ENCODE measurements at regions not wholly inside any gene's neighbourhood (a gene's known extent, or its start where the extent isn't known, plus 50 kb on each side); places are given as distances from the start of the nearest gene placed in this dataset.

DNA sequence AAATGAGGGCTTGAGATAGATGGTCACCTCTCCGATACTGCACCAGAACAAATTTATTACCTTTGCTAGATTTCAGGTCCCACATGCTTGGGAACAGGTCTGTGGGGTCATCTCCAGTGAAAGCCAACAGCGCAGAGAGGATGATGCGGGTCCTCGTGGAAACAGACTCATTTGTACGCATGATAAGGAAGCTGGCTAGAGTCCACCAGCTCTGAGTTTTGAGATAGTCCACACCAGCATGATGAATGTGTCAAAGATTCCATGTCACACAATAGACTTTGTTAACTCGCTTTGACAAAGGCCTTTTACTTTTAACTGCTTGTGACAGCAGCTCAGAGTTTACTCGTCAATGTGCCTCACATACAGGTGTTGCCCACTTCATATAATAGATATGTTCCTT lies 105.4 kb upstream of the TBCA start:
- 70 to 78% methylated on average over 7 of the region's 7 CpGs for WGBS, 2 donors
- intact Hi-C loops (cut with DNase I), result no loop called here
- H3K27me3 ChIP-seq (ENCODE audit: control insufficient read depth in 1 of 2, insufficient read depth in 2 of 2, low read length in 1 of 2), result no peaks in the 10 kb centered on the region
- no peak overlapping the region for H3K27ac ChIP-seq (ENCODE audit: low read depth in 1 of 2, low read length in 2 of 2)
- no peak for DNase-seq
- no peaks in the 10 kb centered on the region for H3K9me3 ChIP-seq (ENCODE audit: control insufficient read depth, low read length)
- no peaks in the 10 kb centered on the region for H3K4me1 ChIP-seq (ENCODE audit: control insufficient read depth in 1 of 2, insufficient read depth in 2 of 2, low read length in 2 of 2)
- no peaks in the 10 kb centered on the region for H3K36me3 ChIP-seq (ENCODE audit: control insufficient read depth in 1 of 2, insufficient read depth in 2 of 2, low read length in 1 of 2)
- H3K4me3 ChIP-seq (ENCODE audit: low read length in 2 of 2), result no peak overlapping the region
- ATAC-seq (ENCODE audit: low FRiP score), result no peak

DNA sequence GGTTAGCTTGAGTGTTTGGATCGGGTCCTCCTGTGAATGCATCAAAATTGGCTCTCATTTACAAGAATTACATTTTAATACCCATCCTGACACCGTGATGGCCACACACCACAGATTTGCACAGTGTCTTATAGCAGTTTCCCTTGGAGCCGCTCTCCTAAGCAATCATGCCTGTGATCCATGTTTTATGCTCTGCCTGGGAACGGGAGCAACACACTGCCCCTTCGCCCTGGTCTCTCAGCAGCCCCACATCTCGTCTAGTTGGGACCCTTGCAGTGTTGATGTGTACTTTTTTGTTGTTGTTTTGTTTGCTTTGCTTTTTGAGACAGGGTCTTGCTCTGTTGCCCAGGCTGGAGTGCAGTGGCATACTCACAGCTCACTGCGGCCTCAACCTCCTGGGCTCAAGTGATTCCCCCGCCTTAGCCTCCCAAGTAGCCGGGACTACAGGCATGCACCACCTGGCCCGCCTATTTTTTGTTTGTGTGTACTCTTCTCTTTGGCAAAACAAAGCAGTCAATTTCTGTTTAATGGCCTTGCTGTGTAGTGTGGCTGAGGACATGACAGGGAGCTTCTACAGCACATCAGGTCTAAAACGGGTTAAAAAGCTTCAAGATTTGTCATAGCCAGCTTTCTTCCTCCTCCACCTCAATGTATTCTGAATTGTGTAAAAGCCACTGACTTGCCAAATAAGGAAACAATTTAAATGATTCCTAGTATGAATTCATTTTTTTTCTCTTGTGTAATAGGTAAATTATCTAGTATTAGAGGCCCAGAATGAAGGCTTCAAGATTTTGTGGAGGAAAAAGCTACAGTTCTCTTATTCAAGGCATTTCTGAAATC lies 101.6 kb upstream of the TBCA start:
- H3K4me3 ChIP-seq (ENCODE audit: low read length in 2 of 2), result no peak overlapping the region
- intact Hi-C loops (cut with DNase I), result no loop called here
- H3K9me3 ChIP-seq (ENCODE audit: control insufficient read depth, low read length), result no peaks in the 10 kb centered on the region
- no peaks in the 10 kb centered on the region for H3K36me3 ChIP-seq (ENCODE audit: control insufficient read depth in 1 of 2, insufficient read depth in 2 of 2, low read length in 1 of 2)
- DNase-seq (no peak), ATAC-seq (ENCODE audit: low FRiP score) (no peak)
- H3K4me1 ChIP-seq (ENCODE audit: control insufficient read depth in 1 of 2, insufficient read depth in 2 of 2, low read length in 2 of 2), result no peaks in the 10 kb centered on the region
- H3K27ac ChIP-seq (ENCODE audit: low read depth in 1 of 2, low read length in 2 of 2), result no peak overlapping the region
- H3K27me3 ChIP-seq (ENCODE audit: control insufficient read depth in 1 of 2, insufficient read depth in 2 of 2, low read length in 1 of 2), result no peaks in the 10 kb centered on the region
- WGBS, 2 donors, result 92 to 94% methylated on average over 11 of the region's 11 CpGs

DNA sequence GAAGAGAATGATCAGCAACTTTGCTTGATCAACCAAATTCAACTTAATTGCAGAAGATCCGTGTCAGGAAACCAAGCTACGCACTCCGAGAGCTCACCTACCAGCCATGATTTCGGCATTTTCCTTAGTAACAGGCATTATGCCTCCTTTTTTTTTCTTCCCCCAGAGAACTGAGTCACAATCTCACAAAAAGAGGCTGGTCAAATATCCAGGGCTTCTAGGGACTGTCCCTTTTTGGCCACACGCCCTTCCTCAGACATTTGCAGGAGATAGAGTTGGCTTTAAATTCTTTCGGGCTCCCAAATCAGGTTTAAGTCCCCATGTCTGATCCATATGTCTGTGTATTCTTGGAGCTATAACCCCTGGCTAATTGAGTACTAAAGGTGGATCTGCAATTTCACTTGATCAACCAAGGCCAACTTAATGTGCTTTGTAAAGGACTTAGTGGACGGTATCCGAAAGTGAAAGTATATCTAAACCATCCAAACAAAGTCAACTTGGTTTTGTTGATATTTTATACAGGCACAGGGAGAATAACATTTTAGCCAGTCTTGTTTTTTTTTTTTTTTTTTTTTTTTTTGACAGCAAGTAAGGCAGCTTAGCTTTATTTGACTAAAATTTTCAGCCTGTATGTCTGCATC lies 100.8 kb upstream of the TBCA start:
- WGBS, 2 donors, result 72 to 76% methylated on average over 8 of the region's 8 CpGs
- Histone ChIP-seq H3K36me3 (ENCODE audit: control insufficient read depth in 1 of 2, insufficient read depth in 2 of 2, low read length in 1 of 2) (no peaks in the 10 kb centered on the region), H3K27ac (ENCODE audit: low read depth in 1 of 2, low read length in 2 of 2) (no peak overlapping the region), H3K4me1 (ENCODE audit: control insufficient read depth in 1 of 2, insufficient read depth in 2 of 2, low read length in 2 of 2) (no peaks in the 10 kb centered on the region), H3K27me3 (ENCODE audit: control insufficient read depth in 1 of 2, insufficient read depth in 2 of 2, low read length in 1 of 2) (no peaks in the 10 kb centered on the region), H3K4me3 (ENCODE audit: low read length in 2 of 2) (no peak overlapping the region), H3K9me3 (ENCODE audit: control insufficient read depth, low read length) (no peaks in the 10 kb centered on the region)
- ATAC-seq (ENCODE audit: low FRiP score), result no peak
- intact Hi-C loops (cut with DNase I), result no loop called here
- no peak for DNase-seq

DNA sequence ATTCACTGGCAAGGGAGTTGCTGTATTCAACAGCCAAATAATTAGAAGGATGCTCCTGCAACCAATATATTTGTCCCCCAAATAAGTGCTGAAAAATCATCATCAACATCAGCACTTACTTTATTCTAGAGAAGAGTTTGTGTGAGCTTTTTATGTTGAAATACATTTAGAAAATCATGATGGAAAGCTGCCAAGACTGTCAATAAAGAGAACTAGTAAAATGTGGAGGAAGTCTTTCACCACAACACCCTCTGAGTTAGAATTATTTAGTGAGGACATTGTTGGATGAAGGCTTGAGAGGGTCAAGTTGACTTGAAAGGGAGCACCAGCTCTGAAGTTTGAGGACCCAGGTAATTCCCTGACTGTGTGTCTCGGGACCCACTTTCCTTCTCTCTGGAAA lies 100.2 kb upstream of the TBCA start:
- Histone ChIP-seq H3K36me3 (ENCODE audit: control insufficient read depth in 1 of 2, insufficient read depth in 2 of 2, low read length in 1 of 2) (no peaks in the 10 kb centered on the region), H3K27ac (ENCODE audit: low read depth in 1 of 2, low read length in 2 of 2) (no peak overlapping the region), H3K9me3 (ENCODE audit: control insufficient read depth, low read length) (no peaks in the 10 kb centered on the region), H3K4me3 (ENCODE audit: low read length in 2 of 2) (no peak overlapping the region), H3K4me1 (ENCODE audit: control insufficient read depth in 1 of 2, insufficient read depth in 2 of 2, low read length in 2 of 2) (no peaks in the 10 kb centered on the region), H3K27me3 (ENCODE audit: control insufficient read depth in 1 of 2, insufficient read depth in 2 of 2, low read length in 1 of 2) (no peaks in the 10 kb centered on the region)
- DNase-seq (no peak), ATAC-seq (ENCODE audit: low FRiP score) (no peak)
- intact Hi-C loops (cut with DNase I), result no loop called here
- WGBS, 2 donors, result 98 to 100% methylated on average over 1 of the region's 1 CpG

DNA sequence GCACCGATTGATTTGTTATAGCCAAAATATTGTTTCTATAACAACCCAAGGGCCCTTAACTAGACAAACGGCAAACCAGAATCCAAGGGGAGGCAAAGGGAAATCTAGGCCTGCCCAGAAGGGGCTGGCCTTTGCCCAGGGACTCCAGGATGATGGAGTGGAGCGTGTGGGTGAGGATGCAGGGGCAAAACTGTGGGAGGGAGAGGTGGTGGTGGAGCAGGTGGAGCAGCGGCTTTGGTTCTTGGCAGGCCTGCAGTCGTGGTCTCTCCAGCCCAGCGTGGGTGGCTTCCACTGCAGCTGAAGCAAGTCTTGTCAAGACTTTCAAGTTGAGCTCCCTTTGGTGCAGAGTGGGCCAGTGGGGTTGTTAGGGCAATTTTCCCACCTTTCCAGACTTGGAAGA lies 98.6 kb upstream of the TBCA start:
- H3K4me1 ChIP-seq (ENCODE audit: control insufficient read depth in 1 of 2, insufficient read depth in 2 of 2, low read length in 2 of 2), result no peaks in the 10 kb centered on the region
- 68 to 76% methylated on average over 6 of the region's 6 CpGs for WGBS, 2 donors

DNA sequence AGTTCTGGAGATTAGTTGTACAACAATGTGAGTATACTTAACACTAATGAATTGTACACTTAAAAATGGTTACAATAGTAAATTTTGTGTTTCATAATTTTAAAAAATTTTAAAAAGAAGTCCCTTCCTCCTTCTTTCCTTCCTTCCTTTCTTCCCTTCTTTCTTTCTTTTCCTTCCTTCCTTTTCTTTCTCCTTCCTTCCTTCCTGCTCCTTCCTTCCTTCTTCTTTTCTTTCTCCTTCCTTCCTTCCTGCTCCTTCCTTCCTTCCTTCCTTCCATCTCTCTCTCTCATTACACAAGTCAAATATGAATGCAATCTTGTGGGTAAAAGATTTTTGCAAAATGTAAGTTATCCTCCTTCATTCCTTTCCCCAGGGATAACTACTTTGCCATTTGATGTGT lies 97.1 kb upstream of the TBCA start:
- Histone ChIP-seq H3K27me3 (ENCODE audit: control insufficient read depth in 1 of 2, insufficient read depth in 2 of 2, low read length in 1 of 2) (no peaks in the 10 kb centered on the region), H3K27ac (ENCODE audit: low read depth in 1 of 2, low read length in 2 of 2) (no peak overlapping the region), H3K4me3 (ENCODE audit: low read length in 2 of 2) (no peak overlapping the region), H3K4me1 (ENCODE audit: control insufficient read depth in 1 of 2, insufficient read depth in 2 of 2, low read length in 2 of 2) (no peaks in the 10 kb centered on the region), H3K9me3 (ENCODE audit: control insufficient read depth, low read length) (no peaks in the 10 kb centered on the region), H3K36me3 (ENCODE audit: control insufficient read depth in 1 of 2, insufficient read depth in 2 of 2, low read length in 1 of 2) (no peaks in the 10 kb centered on the region)
- intact Hi-C loops (cut with DNase I), result no loop called here
- no peak for ATAC-seq (ENCODE audit: low FRiP score)
- no peak for DNase-seq

More for the DNA sequence above, 98.6 kb upstream of the TBCA start:
- Histone ChIP-seq H3K27me3 (ENCODE audit: control insufficient read depth in 1 of 2, insufficient read depth in 2 of 2, low read length in 1 of 2) (no peaks in the 10 kb centered on the region), H3K36me3 (ENCODE audit: control insufficient read depth in 1 of 2, insufficient read depth in 2 of 2, low read length in 1 of 2) (no peaks in the 10 kb centered on the region), H3K9me3 (ENCODE audit: control insufficient read depth, low read length) (no peaks in the 10 kb centered on the region), H3K27ac (ENCODE audit: low read depth in 1 of 2, low read length in 2 of 2) (no peak overlapping the region), H3K4me3 (ENCODE audit: low read length in 2 of 2) (no peak overlapping the region)
- intact Hi-C loops (cut with DNase I), result no loop called here
- ATAC-seq (ENCODE audit: low FRiP score) (no peak), DNase-seq (no peak)

DNA sequence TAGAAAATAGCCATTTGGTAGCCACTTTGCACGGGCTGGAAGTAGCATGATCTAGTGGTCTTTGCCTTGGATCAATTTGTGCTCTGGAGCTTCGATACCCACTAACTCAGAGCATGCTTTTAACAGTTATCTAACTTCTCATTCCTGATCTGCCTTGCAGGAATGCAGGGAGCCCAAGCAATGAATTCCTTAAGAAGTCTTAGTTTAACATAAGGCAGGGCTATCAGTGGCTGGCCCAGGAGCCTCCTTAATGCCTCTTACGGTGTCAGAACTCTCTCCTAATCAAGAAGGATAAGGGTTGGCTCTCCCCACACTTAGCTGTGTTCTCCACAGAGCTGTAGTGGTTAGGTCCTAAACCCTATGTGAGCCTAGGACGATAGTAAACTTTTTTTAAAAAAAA lies 95.8 kb upstream of the TBCA start:
- H3K27ac ChIP-seq (ENCODE audit: low read depth in 1 of 2, low read length in 2 of 2), result no peak overlapping the region
- no peaks in the 10 kb centered on the region for H3K4me1 ChIP-seq (ENCODE audit: control insufficient read depth in 1 of 2, insufficient read depth in 2 of 2, low read length in 2 of 2)
- no peaks in the 10 kb centered on the region for H3K36me3 ChIP-seq (ENCODE audit: control insufficient read depth in 1 of 2, insufficient read depth in 2 of 2, low read length in 1 of 2)
- intact Hi-C loops (cut with DNase I), result no loop called here
- WGBS, 2 donors, result 63 to 69% methylated on average over 4 of the region's 4 CpGs
- no peaks in the 10 kb centered on the region for H3K9me3 ChIP-seq (ENCODE audit: control insufficient read depth, low read length)
- ATAC-seq (ENCODE audit: low FRiP score) (no peak), DNase-seq (no peak)
- no peaks in the 10 kb centered on the region for H3K27me3 ChIP-seq (ENCODE audit: control insufficient read depth in 1 of 2, insufficient read depth in 2 of 2, low read length in 1 of 2)
- H3K4me3 ChIP-seq (ENCODE audit: low read length in 2 of 2), result no peak overlapping the region

DNA sequence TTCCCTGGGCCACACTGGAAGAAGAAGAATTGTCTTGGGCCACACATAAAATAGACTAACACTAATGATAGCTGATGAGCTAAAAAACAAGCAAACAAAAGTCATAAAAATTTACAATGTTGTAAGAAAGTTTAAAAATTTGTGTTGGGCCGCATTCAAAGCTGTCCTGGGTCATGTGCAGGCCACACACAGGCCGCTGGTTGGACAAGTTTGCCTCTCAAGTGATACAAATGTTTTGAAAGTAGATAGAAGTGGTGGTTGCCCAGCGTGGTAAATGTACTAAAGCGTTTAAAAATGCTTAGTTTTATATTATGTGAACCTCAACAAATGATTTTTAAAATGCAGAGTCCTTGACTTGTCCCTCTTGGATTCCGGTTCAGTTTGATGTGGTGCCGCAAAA lies 94.9 kb upstream of the TBCA start:
- Histone ChIP-seq H3K4me3 (ENCODE audit: low read length in 2 of 2) (no peak overlapping the region), H3K9me3 (ENCODE audit: control insufficient read depth, low read length) (no peaks in the 10 kb centered on the region), H3K27ac (ENCODE audit: low read depth in 1 of 2, low read length in 2 of 2) (no peak overlapping the region), H3K27me3 (ENCODE audit: control insufficient read depth in 1 of 2, insufficient read depth in 2 of 2, low read length in 1 of 2) (no peaks in the 10 kb centered on the region), H3K36me3 (ENCODE audit: control insufficient read depth in 1 of 2, insufficient read depth in 2 of 2, low read length in 1 of 2) (no peaks in the 10 kb centered on the region), H3K4me1 (ENCODE audit: control insufficient read depth in 1 of 2, insufficient read depth in 2 of 2, low read length in 2 of 2) (no peaks in the 10 kb centered on the region)
- intact Hi-C loops (cut with DNase I), result no loop called here
- WGBS, 2 donors, result 86 to 88% methylated on average over 6 of the region's 6 CpGs
- DNase-seq (no peak), ATAC-seq (ENCODE audit: low FRiP score) (no peak)

Measured in aorta (tissue), 5 donors.